ENCODE measurements at regions not wholly inside any gene's neighbourhood (a gene's known extent, or its start where the extent isn't known, plus 50 kb on each side); places are given as distances from the start of the nearest gene placed in this dataset.
A peak's percentile ranks its signal among the peaks of the same experiment; 100 is the strongest.

GRCh38 chr9:17930071-17930470 is 351.2 kb downstream of the SH3GL2 start:
- Histone ChIP-seq H3K27me3 (ENCODE audit: control insufficient read depth in 1 of 2, insufficient read depth in 2 of 2, low read length in 1 of 2) (no peaks in the 10 kb centered on the region), H3K4me1 (ENCODE audit: control insufficient read depth in 1 of 2, insufficient read depth in 2 of 2, low read length in 2 of 2) (no peaks in the 10 kb centered on the region), H3K27ac (ENCODE audit: low read depth in 1 of 2, low read length in 2 of 2) (no peak overlapping the region), H3K4me3 (ENCODE audit: low read length in 2 of 2) (no peak overlapping the region), H3K9me3 (ENCODE audit: control insufficient read depth, low read length) (no peaks in the 10 kb centered on the region), H3K36me3 (ENCODE audit: control insufficient read depth in 1 of 2, insufficient read depth in 2 of 2, low read length in 1 of 2) (no peaks in the 10 kb centered on the region)
- intact Hi-C loops (cut with DNase I): loop anchor here in 1 of 2 donors (5.0 kb wide), 1 partner anchor 1702 kb away; no protein-coding TSS in a partner anchor
- 81% methylated on average over 5 of the region's 5 CpGs for WGBS, 2 donors
- no peak for ATAC-seq (ENCODE audit: low FRiP score)
- DNase-seq: no peak

GRCh38 chr9:17936365-17936764 is 357.5 kb downstream of the SH3GL2 start:
- H3K36me3 ChIP-seq (ENCODE audit: control insufficient read depth in 1 of 2, insufficient read depth in 2 of 2, low read length in 1 of 2): no peaks in the 10 kb centered on the region

GRCh38 chr9:17938035-17938655 is 359.3 kb downstream of the SH3GL2 start:
- H3K4me1 ChIP-seq (ENCODE audit: control insufficient read depth in 1 of 2, insufficient read depth in 2 of 2, low read length in 2 of 2): no peaks in the 10 kb centered on the region
- no peaks in the 10 kb centered on the region for H3K36me3 ChIP-seq (ENCODE audit: control insufficient read depth in 1 of 2, insufficient read depth in 2 of 2, low read length in 1 of 2)
- H3K9me3 ChIP-seq (ENCODE audit: control insufficient read depth, low read length): no peaks in the 10 kb centered on the region
- no peak for ATAC-seq (ENCODE audit: low FRiP score)
- no peak for DNase-seq
- H3K4me3 ChIP-seq (ENCODE audit: low read length in 2 of 2): no peak overlapping the region
- intact Hi-C loops (cut with DNase I): no loop called here
- no peak overlapping the region for H3K27ac ChIP-seq (ENCODE audit: low read depth in 1 of 2, low read length in 2 of 2)
- no peaks in the 10 kb centered on the region for H3K27me3 ChIP-seq (ENCODE audit: control insufficient read depth in 1 of 2, insufficient read depth in 2 of 2, low read length in 1 of 2)
- 84 to 86% methylated on average over 8 of the region's 8 CpGs for WGBS, 2 donors

More at GRCh38 chr9:17936365-17936764, 357.5 kb downstream of the SH3GL2 start:
- no peaks in the 10 kb centered on the region for H3K4me1 ChIP-seq (ENCODE audit: control insufficient read depth in 1 of 2, insufficient read depth in 2 of 2, low read length in 2 of 2)
- intact Hi-C loops (cut with DNase I): no loop called here
- H3K9me3 ChIP-seq (ENCODE audit: control insufficient read depth, low read length): no peaks in the 10 kb centered on the region
- no peak for DNase-seq
- H3K27me3 ChIP-seq (ENCODE audit: control insufficient read depth in 1 of 2, insufficient read depth in 2 of 2, low read length in 1 of 2): no peaks in the 10 kb centered on the region
- no peak overlapping the region for H3K4me3 ChIP-seq (ENCODE audit: low read length in 2 of 2)
- no peak overlapping the region for H3K27ac ChIP-seq (ENCODE audit: low read depth in 1 of 2, low read length in 2 of 2)
- no peak for ATAC-seq (ENCODE audit: low FRiP score)
- WGBS, 2 donors: 89 to 93% methylated on average over 7 of the region's 7 CpGs

GRCh38 chr9:17942498-17942897 is 363.6 kb downstream of the SH3GL2 start:
- no peak overlapping the region for H3K4me3 ChIP-seq (ENCODE audit: low read length in 2 of 2)
- WGBS, 2 donors: 91 to 97% methylated on average over 1 of the region's 1 CpG
- H3K27me3 ChIP-seq (ENCODE audit: control insufficient read depth in 1 of 2, insufficient read depth in 2 of 2, low read length in 1 of 2): no peaks in the 10 kb centered on the region
- no peaks in the 10 kb centered on the region for H3K36me3 ChIP-seq (ENCODE audit: control insufficient read depth in 1 of 2, insufficient read depth in 2 of 2, low read length in 1 of 2)
- ATAC-seq (ENCODE audit: low FRiP score) (no peak), DNase-seq (no peak)
- no peak overlapping the region for H3K27ac ChIP-seq (ENCODE audit: low read depth in 1 of 2, low read length in 2 of 2)
- intact Hi-C loops (cut with DNase I): no loop called here
- H3K9me3 ChIP-seq (ENCODE audit: control insufficient read depth, low read length): no peaks in the 10 kb centered on the region
- no peaks in the 10 kb centered on the region for H3K4me1 ChIP-seq (ENCODE audit: control insufficient read depth in 1 of 2, insufficient read depth in 2 of 2, low read length in 2 of 2)

- 87 to 89% methylated on average over 2 of the region's 2 CpGs for WGBS, 2 donors
- Histone ChIP-seq H3K4me1 (ENCODE audit: control insufficient read depth in 1 of 2, insufficient read depth in 2 of 2, low read length in 2 of 2) (no peaks in the 10 kb centered on the region), H3K27ac (ENCODE audit: low read depth in 1 of 2, low read length in 2 of 2) (no peak overlapping the region), H3K36me3 (ENCODE audit: control insufficient read depth in 1 of 2, insufficient read depth in 2 of 2, low read length in 1 of 2) (no peaks in the 10 kb centered on the region), H3K4me3 (ENCODE audit: low read length in 2 of 2) (no peak overlapping the region), H3K9me3 (ENCODE audit: control insufficient read depth, low read length) (no peaks in the 10 kb centered on the region), H3K27me3 (ENCODE audit: control insufficient read depth in 1 of 2, insufficient read depth in 2 of 2, low read length in 1 of 2) (no peaks in the 10 kb centered on the region)
- DNase-seq (no peak), ATAC-seq (ENCODE audit: low FRiP score) (no peak)
- intact Hi-C loops (cut with DNase I): no loop called here
These were observed 376.5 kb downstream of the SH3GL2 start for GRCh38 chr9:17955409-17955808.

- ATAC-seq (ENCODE audit: low FRiP score): no peak
- H3K4me3 ChIP-seq (ENCODE audit: low read length in 2 of 2): no peak overlapping the region
- intact Hi-C loops (cut with DNase I): no loop called here
- no peak overlapping the region for H3K27ac ChIP-seq (ENCODE audit: low read depth in 1 of 2, low read length in 2 of 2)
- no peak for DNase-seq
- no peaks in the 10 kb centered on the region for H3K4me1 ChIP-seq (ENCODE audit: control insufficient read depth in 1 of 2, insufficient read depth in 2 of 2, low read length in 2 of 2)
- H3K27me3 ChIP-seq (ENCODE audit: control insufficient read depth in 1 of 2, insufficient read depth in 2 of 2, low read length in 1 of 2): no peaks in the 10 kb centered on the region
- WGBS, 2 donors: 27 to 42% methylated on average over 2 of the region's 2 CpGs
- H3K36me3 ChIP-seq (ENCODE audit: control insufficient read depth in 1 of 2, insufficient read depth in 2 of 2, low read length in 1 of 2): no peaks in the 10 kb centered on the region
- H3K9me3 ChIP-seq (ENCODE audit: control insufficient read depth, low read length): no peaks in the 10 kb centered on the region
These were observed 379.5 kb downstream of the SH3GL2 start for GRCh38 chr9:17958363-17958762.

- ATAC-seq (ENCODE audit: low FRiP score) (peak; percentile 50), DNase-seq (peak; percentile 37 to 42)
- Histone ChIP-seq H3K36me3 (ENCODE audit: control insufficient read depth in 1 of 2, insufficient read depth in 2 of 2, low read length in 1 of 2) (no peaks in the 10 kb centered on the region), H3K27me3 (ENCODE audit: control insufficient read depth in 1 of 2, insufficient read depth in 2 of 2, low read length in 1 of 2) (no peaks in the 10 kb centered on the region), H3K27ac (ENCODE audit: low read depth in 1 of 2, low read length in 2 of 2) (no peak overlapping the region), H3K9me3 (ENCODE audit: control insufficient read depth, low read length) (no peaks in the 10 kb centered on the region), H3K4me3 (ENCODE audit: low read length in 2 of 2) (no peak overlapping the region), H3K4me1 (ENCODE audit: control insufficient read depth in 1 of 2, insufficient read depth in 2 of 2, low read length in 2 of 2) (peaks cover 0 to 1% of the 10 kb centered on the region in 2 donors)
- WGBS, 2 donors: 3 to 7% methylated on average over 3 of the region's 3 CpGs
- intact Hi-C loops (cut with DNase I): loop anchor here in 1 of 2 donors (2.0 kb wide), 1 partner anchor 60 kb away; no protein-coding TSS in a partner anchor
These were observed 383.9 kb downstream of the SH3GL2 start for GRCh38 chr9:17962747-17963146.

GRCh38 chr9:17963498-17963897 is 384.6 kb downstream of the SH3GL2 start:
- H3K27me3 ChIP-seq (ENCODE audit: control insufficient read depth in 1 of 2, insufficient read depth in 2 of 2, low read length in 1 of 2): no peaks in the 10 kb centered on the region
- ATAC-seq (ENCODE audit: low FRiP score): no peak
- no peaks in the 10 kb centered on the region for H3K36me3 ChIP-seq (ENCODE audit: control insufficient read depth in 1 of 2, insufficient read depth in 2 of 2, low read length in 1 of 2)
- intact Hi-C loops (cut with DNase I): loop anchor here in 1 of 2 donors (2.0 kb wide), 1 partner anchor 59 kb away; no protein-coding TSS in a partner anchor
- 67 to 68% methylated on average over 5 of the region's 5 CpGs for WGBS, 2 donors
- H3K9me3 ChIP-seq (ENCODE audit: control insufficient read depth, low read length): no peaks in the 10 kb centered on the region
- no peak overlapping the region for H3K27ac ChIP-seq (ENCODE audit: low read depth in 1 of 2, low read length in 2 of 2)
- H3K4me3 ChIP-seq (ENCODE audit: low read length in 2 of 2): no peak overlapping the region
- DNase-seq: no peak
- H3K4me1 ChIP-seq (ENCODE audit: control insufficient read depth in 1 of 2, insufficient read depth in 2 of 2, low read length in 2 of 2): peaks cover 0 to 1% of the 10 kb centered on the region in 2 donors

- H3K4me1 ChIP-seq (ENCODE audit: control insufficient read depth in 1 of 2, insufficient read depth in 2 of 2, low read length in 2 of 2): peaks cover 0 to 1% of the 10 kb centered on the region in 2 donors
- no peaks in the 10 kb centered on the region for H3K27me3 ChIP-seq (ENCODE audit: control insufficient read depth in 1 of 2, insufficient read depth in 2 of 2, low read length in 1 of 2)
- intact Hi-C loops (cut with DNase I): no loop called here
- no peaks in the 10 kb centered on the region for H3K9me3 ChIP-seq (ENCODE audit: control insufficient read depth, low read length)
- H3K4me3 ChIP-seq (ENCODE audit: low read length in 2 of 2): no peak overlapping the region
- DNase-seq: no peak
- H3K36me3 ChIP-seq (ENCODE audit: control insufficient read depth in 1 of 2, insufficient read depth in 2 of 2, low read length in 1 of 2): no peaks in the 10 kb centered on the region
- H3K27ac ChIP-seq (ENCODE audit: low read depth in 1 of 2, low read length in 2 of 2): no peak overlapping the region
- ATAC-seq (ENCODE audit: low FRiP score): no peak
- 57 to 58% methylated on average over 3 of the region's 3 CpGs for WGBS, 2 donors
These were observed 388.9 kb downstream of the SH3GL2 start for GRCh38 chr9:17967731-17968130.
